CD8-positive, alpha-beta memory T cell (primary cell): ENCODE measurements at regions not wholly inside any gene's neighbourhood (a gene's known extent, or its start where the extent isn't known, plus 50 kb on each side); places are given as distances from the start of the nearest gene placed in this dataset.
A peak's percentile ranks its signal among the peaks of the same experiment; 100 is the strongest.
"Not testable (repeated sequence)": the region's sequence is repeated elsewhere in the genome, so short reads cannot be mapped to it uniquely, and the experiment has no call there.

Experiments
- CTCF ChIA-PET: fragments of 350-600 bp; sonication (Branson Sonifier 250); formaldehyde crosslinking; loops from one replicate; lab custom pipeline; 2021; ENCODE audit warnings: antibody characterized with exemption; lab: Charles Lee
- POLR2A ChIA-PET: fragments of 350-600 bp; sonication (Branson Sonifier 250); formaldehyde crosslinking; loops from one replicate; lab custom pipeline; 2021; ENCODE audit warnings: antibody characterized with exemption; lab: Charles Lee
- DNase-seq, 5 donors: peaks; one replicate each; pipeline versions ENCODE4 v3.0.0 to v3.0.0-alpha.2; 2020 to 2022; ENCODE audit warnings: mixed read lengths in 1 of 5
- H3K27ac ChIP-seq: one replicate; pipeline ENCODE4 v1.7.0; 2013; ENCODE audit warnings: low read depth, mild to moderate bottlenecking, low read length, moderate library complexity
- H3K27me3 ChIP-seq: 2 replicates; pipeline ENCODE4 v1.7.0; 2013; ENCODE audit warnings: low read length, mild to moderate bottlenecking; ENCODE audit not compliant: insufficient read depth, poor library complexity, severe bottlenecking
- H3K36me3 ChIP-seq: 2 replicates; pipeline ENCODE4 v1.7.0; 2013; ENCODE audit warnings: mild to moderate bottlenecking, low read length, moderate library complexity; ENCODE audit not compliant: insufficient read depth
- H3K4me1 ChIP-seq: 2 replicates; pipeline ENCODE4 v1.7.0; 2013; ENCODE audit warnings: mild to moderate bottlenecking, low read length, moderate library complexity; ENCODE audit not compliant: insufficient read depth
- H3K4me3 ChIP-seq: 2 replicates; pipeline ENCODE4 v1.7.0; 2013; ENCODE audit warnings: mild to moderate bottlenecking, low read length
- H3K9me3 ChIP-seq: 2 replicates; pipeline ENCODE4 v1.7.0; 2013; ENCODE audit warnings: mild to moderate bottlenecking, low read length
- H3K27ac Mint-ChIP-seq, 8 donors: one replicate each; pipeline ENCODE4 v1.8.0; 2020 to 2021; ENCODE audit warnings: mixed read lengths in 8 of 8, mild to moderate bottlenecking in 6 of 8, inconsistent platforms in 3 of 8, moderate library complexity in 3 of 8
- H3K27me3 Mint-ChIP-seq, 2 donors: one replicate each; pipeline ENCODE4 v1.8.0; 2020 to 2021; ENCODE audit warnings: mixed read lengths in 2 of 2, mild to moderate bottlenecking in 1 of 2, moderate library complexity in 1 of 2
- H3K36me3 Mint-ChIP-seq, 3 donors: one replicate each; pipeline ENCODE4 v1.8.0; 2020 to 2021; ENCODE audit warnings: mixed read lengths in 3 of 3, inconsistent platforms in 1 of 3, mild to moderate bottlenecking in 1 of 3
- H3K4me1 Mint-ChIP-seq, 3 donors: one replicate each; pipeline ENCODE4 v1.8.0; 2020 to 2021; ENCODE audit warnings: mixed read lengths in 3 of 3, inconsistent platforms in 1 of 3, mild to moderate bottlenecking in 1 of 3
- H3K4me3 Mint-ChIP-seq, 7 donors: one replicate each; pipeline ENCODE4 v1.8.0; 2020 to 2021; ENCODE audit warnings: mixed read lengths in 7 of 7, mild to moderate bottlenecking in 6 of 7, moderate library complexity in 4 of 7, inconsistent platforms in 2 of 7
- H3K9me3 Mint-ChIP-seq, 5 donors: one replicate each; pipeline ENCODE4 v1.8.0; 2020 to 2022; ENCODE audit warnings: mixed read lengths in 5 of 5, mild to moderate bottlenecking in 3 of 5, moderate library complexity in 2 of 5, inconsistent platforms in 1 of 5

DNA sequence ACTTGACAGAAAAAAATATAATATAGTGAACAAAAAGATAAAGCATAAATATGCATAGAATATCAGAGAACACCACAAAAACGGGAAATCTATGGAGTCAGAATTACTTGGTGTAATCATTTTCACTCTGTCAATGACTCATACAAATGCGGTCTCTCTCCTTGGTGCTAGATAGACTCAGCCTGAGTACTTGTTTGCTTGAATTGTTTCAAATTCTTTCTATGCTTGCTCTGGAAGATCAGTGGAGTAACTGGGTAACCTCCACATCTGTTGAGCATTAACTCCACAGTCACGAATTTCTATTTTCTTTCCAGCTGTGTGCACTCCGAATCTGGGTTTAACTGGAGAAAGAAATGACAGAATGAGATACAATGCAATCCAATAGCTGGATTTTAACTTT, 760.4 kb downstream of the ZPLD1 start:
- no peaks in the 10 kb centered on the region for H3K27me3 ChIP-seq
- no peaks in the 10 kb centered on the region for H3K9me3 ChIP-seq
- no peaks in the 10 kb centered on the region for H3K4me1 Mint-ChIP-seq
- no peak overlapping the region for H3K27ac Mint-ChIP-seq
- no peaks in the 10 kb centered on the region for H3K4me1 ChIP-seq
- no peak overlapping the region for H3K4me3 ChIP-seq
- H3K27ac ChIP-seq, result no peak overlapping the region
- no peak for DNase-seq
- H3K27me3 Mint-ChIP-seq, result no peaks in the 10 kb centered on the region
- H3K36me3 ChIP-seq, result no peaks in the 10 kb centered on the region
- H3K4me3 Mint-ChIP-seq, result no peak overlapping the region
- peaks cover 0 to 8% (median 0%) of the 10 kb centered on the region in 5 donors for H3K9me3 Mint-ChIP-seq
- ChIA-PET POLR2A (no interaction called here), CTCF (no interaction called here)
- H3K36me3 Mint-ChIP-seq, result no peaks in the 10 kb centered on the region

DNA sequence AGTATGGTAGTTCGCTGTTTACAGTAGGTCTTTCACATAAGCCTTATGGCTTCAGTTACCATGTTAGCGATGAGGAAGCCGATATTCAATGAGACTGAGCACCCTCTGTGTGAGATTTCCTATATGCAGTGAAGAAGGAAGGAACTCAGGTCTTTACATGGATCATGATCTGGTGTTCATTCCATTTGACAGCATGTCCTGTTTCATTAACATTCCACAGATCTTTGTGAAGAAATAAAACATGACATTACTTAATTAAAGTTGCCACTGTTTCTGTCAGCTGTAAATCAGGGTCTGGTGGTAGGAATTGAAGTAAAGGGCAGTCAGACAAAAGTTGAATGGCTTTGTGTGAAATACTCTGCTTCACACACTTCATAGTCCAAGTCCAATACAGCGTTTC, 768.6 kb downstream of the ZPLD1 start:
- no peak for DNase-seq
- Histone ChIP-seq H3K27ac (no peak overlapping the region), H3K9me3 (no peaks in the 10 kb centered on the region), H3K4me1 (no peaks in the 10 kb centered on the region), H3K4me3 (no peak overlapping the region), H3K27me3 (no peaks in the 10 kb centered on the region), H3K36me3 (no peaks in the 10 kb centered on the region)
- ChIA-PET CTCF (no interaction called here), POLR2A (no interaction called here)
- Mint-ChIP-seq H3K27me3 (no peaks in the 10 kb centered on the region), H3K4me3 (no peak overlapping the region), H3K27ac (no peak overlapping the region), H3K36me3 (no peaks in the 10 kb centered on the region), H3K9me3 (no peaks in the 10 kb centered on the region), H3K4me1 (no peaks in the 10 kb centered on the region)

DNA sequence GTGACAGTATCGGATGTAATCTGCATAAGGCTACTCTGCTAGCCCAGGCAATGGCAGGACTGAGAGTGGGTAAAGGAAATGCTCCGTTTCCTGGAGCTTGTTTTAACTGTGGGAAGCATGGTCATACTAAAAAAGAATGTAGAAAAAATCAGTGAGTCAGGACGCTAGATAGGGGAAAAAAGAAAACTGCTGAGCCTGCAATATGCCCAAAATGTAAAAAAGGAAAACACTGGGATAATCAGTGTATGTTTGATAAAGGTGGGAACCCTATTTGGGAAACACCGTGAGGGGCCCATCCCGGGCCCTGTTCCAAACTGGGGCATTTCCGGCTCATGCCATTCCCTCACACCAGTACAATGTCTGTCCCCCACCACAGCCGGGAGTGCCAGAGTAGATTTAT, 775.8 kb downstream of the ZPLD1 start:
- CTCF ChIA-PET, result no interaction called here
- POLR2A ChIA-PET, result interaction anchor here (0.6 kb wide), 1 partner anchor 37 kb away, joined by 3 read pairs; no protein-coding TSS in a partner anchor

DNA sequence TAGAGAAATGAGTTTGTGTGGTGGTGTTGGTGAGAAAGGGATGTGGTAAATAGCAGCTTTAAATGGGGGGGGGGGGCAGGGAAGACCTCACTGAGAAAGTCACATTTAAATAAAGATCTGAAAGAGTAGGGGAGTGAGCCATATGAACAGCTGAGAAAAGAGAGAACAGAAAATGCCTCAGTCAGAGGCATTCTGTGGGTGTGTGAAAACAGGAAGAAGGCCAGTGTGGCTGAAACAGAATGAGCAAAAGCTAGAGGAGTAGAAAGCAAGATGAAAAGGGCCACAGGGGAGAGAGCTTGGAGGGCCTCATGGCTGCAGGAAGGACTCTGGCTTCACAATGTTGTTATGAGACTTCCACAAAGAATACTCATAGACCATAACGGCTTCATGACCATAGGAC, 783.3 kb downstream of the ZPLD1 start:
- ChIA-PET CTCF (no interaction called here), POLR2A (no interaction called here)
- no peaks in the 10 kb centered on the region for H3K27me3 ChIP-seq
- Mint-ChIP-seq H3K4me3 (no peak overlapping the region), H3K27me3 (no peaks in the 10 kb centered on the region), H3K27ac (no peak overlapping the region), H3K36me3 (no peaks in the 10 kb centered on the region), H3K4me1 (no peaks in the 10 kb centered on the region), H3K9me3 (peaks cover 0 to 7% (median 5%) of the 10 kb centered on the region in 5 donors)
- no peaks in the 10 kb centered on the region for H3K9me3 ChIP-seq
- H3K36me3 ChIP-seq, result no peaks in the 10 kb centered on the region
- no peak overlapping the region for H3K4me3 ChIP-seq
- H3K27ac ChIP-seq, result no peak overlapping the region
- DNase-seq, result no peak
- H3K4me1 ChIP-seq, result no peaks in the 10 kb centered on the region

More for the DNA sequence above, 775.8 kb downstream of the ZPLD1 start:
- Mint-ChIP-seq H3K27ac (peak overlapping the region in 1 of 8 donors; percentile 77), H3K9me3 (peaks cover 0 to 7% (median 0%) of the 10 kb centered on the region in 5 donors), H3K4me1 (no peaks in the 10 kb centered on the region), H3K4me3 (no peak overlapping the region), H3K36me3 (peaks cover 0 to 3% (median 0%) of the 10 kb centered on the region in 3 donors), H3K27me3 (no peaks in the 10 kb centered on the region)
- Histone ChIP-seq H3K9me3 (no peaks in the 10 kb centered on the region), H3K4me3 (no peak overlapping the region), H3K4me1 (no peaks in the 10 kb centered on the region), H3K27ac (no peak overlapping the region), H3K27me3 (no peaks in the 10 kb centered on the region), H3K36me3 (no peaks in the 10 kb centered on the region)
- no peak for DNase-seq

DNA sequence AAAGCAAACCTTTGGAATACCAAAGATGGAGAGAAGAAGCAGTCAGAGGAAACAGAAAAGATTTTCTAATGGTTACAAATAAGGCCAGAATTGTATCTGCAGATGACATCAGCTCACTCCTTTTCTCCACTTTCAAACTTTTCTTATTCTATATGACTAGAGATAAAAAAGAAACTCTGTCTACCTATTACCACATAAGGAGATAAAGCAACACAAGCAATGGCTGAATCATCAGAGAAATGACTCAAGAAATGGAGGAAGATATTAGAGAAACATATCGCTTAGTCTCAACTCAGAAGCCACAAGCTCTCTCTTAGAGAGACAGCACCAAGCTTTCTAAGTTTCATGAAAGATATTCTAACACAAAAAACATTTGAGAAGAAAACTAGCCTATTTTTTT, 784.0 kb downstream of the ZPLD1 start:
- CTCF ChIA-PET, result no interaction called here
- POLR2A ChIA-PET, result no interaction called here
- Histone ChIP-seq H3K36me3 (no peaks in the 10 kb centered on the region), H3K4me1 (no peaks in the 10 kb centered on the region), H3K27me3 (no peaks in the 10 kb centered on the region), H3K27ac (no peak overlapping the region), H3K4me3 (no peak overlapping the region), H3K9me3 (no peaks in the 10 kb centered on the region)
- Mint-ChIP-seq H3K4me1 (no peaks in the 10 kb centered on the region), H3K9me3 (peaks cover 0 to 6% (median 5%) of the 10 kb centered on the region in 5 donors), H3K4me3 (no peak overlapping the region), H3K27me3 (no peaks in the 10 kb centered on the region), H3K27ac (no peak overlapping the region), H3K36me3 (no peaks in the 10 kb centered on the region)
- DNase-seq, result no peak

DNA sequence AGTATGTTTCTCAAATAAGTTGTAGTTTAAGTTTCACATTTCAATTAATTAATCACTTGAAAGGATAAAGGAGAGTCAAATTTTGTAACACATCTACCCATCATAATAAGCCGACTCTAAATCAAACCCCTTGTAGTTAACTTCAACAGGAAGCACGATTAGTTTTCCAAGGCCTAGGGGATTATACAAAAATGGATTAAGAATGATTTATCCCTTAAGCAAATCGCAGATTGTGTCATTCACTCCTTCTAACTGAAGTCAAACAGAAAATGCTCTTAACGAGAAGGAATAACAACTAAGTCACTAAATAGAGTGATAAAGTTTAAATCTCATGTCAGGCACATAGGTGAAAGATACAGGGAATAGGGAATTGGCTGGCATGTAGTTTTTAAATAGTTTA, 792.8 kb downstream of the ZPLD1 start:
- no peaks in the 10 kb centered on the region for H3K36me3 Mint-ChIP-seq
- no peak overlapping the region for H3K4me3 Mint-ChIP-seq
- DNase-seq, result no peak
- ChIA-PET CTCF (no interaction called here), POLR2A (no interaction called here)
- no peak overlapping the region for H3K27ac Mint-ChIP-seq
- H3K4me1 ChIP-seq, result no peaks in the 10 kb centered on the region
- no peaks in the 10 kb centered on the region for H3K36me3 ChIP-seq
- no peak overlapping the region for H3K27ac ChIP-seq
- peaks cover 0 to 22% (median 0%) of the 10 kb centered on the region in 5 donors for H3K9me3 Mint-ChIP-seq
- H3K9me3 ChIP-seq, result no peaks in the 10 kb centered on the region
- H3K4me1 Mint-ChIP-seq, result no peaks in the 10 kb centered on the region
- no peaks in the 10 kb centered on the region for H3K27me3 Mint-ChIP-seq
- no peaks in the 10 kb centered on the region for H3K27me3 ChIP-seq
- H3K4me3 ChIP-seq, result no peak overlapping the region

DNA sequence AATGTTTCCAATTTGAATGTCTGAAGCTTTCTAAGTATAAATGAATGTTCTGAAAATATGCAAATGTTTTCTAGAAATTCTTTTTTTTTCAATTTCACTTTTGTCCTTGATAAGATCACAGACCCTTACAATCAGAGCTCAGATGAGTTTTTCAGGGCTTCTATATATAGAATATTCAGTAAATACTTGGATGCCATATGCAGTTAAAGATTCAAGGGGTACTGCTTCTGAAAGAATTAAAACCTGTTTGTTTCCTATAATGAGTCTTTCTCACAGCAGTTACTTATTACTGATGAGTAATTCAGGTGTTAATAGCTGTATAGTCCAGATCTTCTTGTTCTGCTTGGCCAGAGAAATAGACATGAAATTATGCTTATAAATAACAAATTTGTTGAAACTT, 812.6 kb downstream of the ZPLD1 start:
- Mint-ChIP-seq H3K27me3 (no peaks in the 10 kb centered on the region), H3K36me3 (no peaks in the 10 kb centered on the region), H3K27ac (no peak overlapping the region), H3K9me3 (peaks cover 0 to 10% (median 6%) of the 10 kb centered on the region in 5 donors), H3K4me1 (no peaks in the 10 kb centered on the region), H3K4me3 (no peak overlapping the region)
- no peak for DNase-seq
- Histone ChIP-seq H3K27me3 (no peaks in the 10 kb centered on the region), H3K36me3 (no peaks in the 10 kb centered on the region), H3K4me1 (no peaks in the 10 kb centered on the region), H3K4me3 (no peak overlapping the region), H3K27ac (no peak overlapping the region), H3K9me3 (no peaks in the 10 kb centered on the region)
- ChIA-PET POLR2A (no interaction called here), CTCF (no interaction called here)

DNA sequence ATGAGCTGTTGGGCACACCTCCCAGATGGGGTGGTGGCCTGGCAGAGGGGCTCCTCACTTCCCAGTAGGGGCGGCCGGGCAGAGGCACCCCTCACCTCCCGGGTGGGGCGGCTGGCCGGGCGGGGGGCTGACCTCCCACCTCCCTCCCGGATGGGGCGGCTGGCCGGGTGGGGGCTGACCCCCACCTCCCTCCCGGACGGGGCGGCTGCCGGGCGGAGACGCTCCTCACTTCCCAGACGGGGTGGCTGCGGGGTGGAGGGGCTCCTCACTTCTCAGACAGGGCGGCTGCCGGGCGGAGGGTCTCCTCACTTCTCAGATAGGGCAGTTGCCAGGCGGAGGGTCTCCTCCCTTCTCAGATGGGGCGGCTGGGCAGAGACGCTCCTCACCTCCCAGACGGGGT, 820.0 kb downstream of the ZPLD1 start:
- H3K27me3 ChIP-seq, DNase-seq, H3K4me3 Mint-ChIP-seq, H3K4me1 ChIP-seq, H3K4me1 Mint-ChIP-seq, H3K36me3 Mint-ChIP-seq, H3K36me3 ChIP-seq, POLR2A ChIA-PET, H3K27ac ChIP-seq, H3K27me3 Mint-ChIP-seq, H3K4me3 ChIP-seq, CTCF ChIA-PET, H3K9me3 ChIP-seq, H3K27ac Mint-ChIP-seq: not testable (repeated sequence)
- peaks cover 5 to 12% (median 10%) of the 10 kb centered on the region in 5 donors for H3K9me3 Mint-ChIP-seq

DNA sequence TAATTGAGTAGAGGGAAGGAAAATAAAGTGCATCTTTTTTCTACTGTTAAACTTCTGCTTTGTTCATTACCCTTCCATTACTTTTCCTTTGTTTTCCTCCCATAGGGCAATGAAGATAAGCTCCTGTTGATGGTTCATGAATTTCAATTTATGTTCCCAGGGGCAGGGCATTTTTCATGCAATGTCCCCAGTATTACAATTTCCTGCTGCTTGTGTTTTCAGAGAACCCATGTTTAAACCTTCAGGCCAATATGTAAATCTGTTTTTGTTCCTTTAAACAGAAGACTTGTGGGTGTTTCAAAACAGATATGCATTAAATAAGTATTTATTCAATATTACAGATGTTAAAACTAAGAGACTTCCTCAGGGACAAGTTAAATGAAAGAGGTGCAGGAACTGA, 834.5 kb downstream of the ZPLD1 start:
- Histone ChIP-seq H3K36me3 (no peaks in the 10 kb centered on the region), H3K4me1 (no peaks in the 10 kb centered on the region), H3K27me3 (no peaks in the 10 kb centered on the region), H3K27ac (no peak overlapping the region), H3K4me3 (no peak overlapping the region), H3K9me3 (no peaks in the 10 kb centered on the region)
- no peaks in the 10 kb centered on the region for H3K36me3 Mint-ChIP-seq
- no peak overlapping the region for H3K4me3 Mint-ChIP-seq
- POLR2A ChIA-PET, result no interaction called here
- no peaks in the 10 kb centered on the region for H3K4me1 Mint-ChIP-seq
- no peak for DNase-seq
- CTCF ChIA-PET, result interaction anchor here (1.2 kb wide), 1 partner anchor 32 kb away, joined by 3 read pairs; no protein-coding TSS in a partner anchor
- no peak overlapping the region for H3K27ac Mint-ChIP-seq
- no peaks in the 10 kb centered on the region for H3K27me3 Mint-ChIP-seq
- peaks cover 4 to 22% (median 5%) of the 10 kb centered on the region in 5 donors for H3K9me3 Mint-ChIP-seq
